HK-2 (cell line): ENCODE measurements at regions not wholly inside any gene's neighbourhood (a gene's known extent, or its start where the extent isn't known, plus 50 kb on each side); places are given as distances from the start of the nearest gene placed in this dataset.

Source experiments
- DNase-seq: peaks from one replicate; pipeline ENCODE4 v3.0.0-alpha.2; 2018; ENCODE audit not compliant: unreplicated experiment

- DNase-seq = no peak
These were observed 51.7 kb downstream of the SCN11A start for GRCh38 chr3:39000008-39000450.

- DNase-seq = no peak
These were observed 53.7 kb downstream of the SCN11A start for GRCh38 chr3:38998086-38998485.

- DNase-seq = no peak
These were observed 55.6 kb downstream of the SCN11A start for GRCh38 chr3:38996193-38996592.

GRCh38 chr3:38994251-38994650, 57.5 kb downstream of the SCN11A start:
- no peak for DNase-seq

- no peak for DNase-seq
These were observed 59.5 kb downstream of the SCN11A start for GRCh38 chr3:38992117-38992760.

- DNase-seq = no peak
These were observed 61.1 kb downstream of the SCN11A start for GRCh38 chr3:38990621-38991020.

- no peak for DNase-seq
These were observed 61.7 kb downstream of the SCN11A start for GRCh38 chr3:38989917-38990510.

GRCh38 chr3:38988955-38989354, 62.8 kb downstream of the SCN11A start:
- DNase-seq = no peak

GRCh38 chr3:38987456-38987855, 64.3 kb downstream of the SCN11A start:
- DNase-seq = no peak

- DNase-seq = no peak
These were observed 64.8 kb downstream of the SCN11A start for GRCh38 chr3:38986901-38987300.

GRCh38 chr3:38985981-38986380, 65.8 kb downstream of the SCN11A start:
- no peak for DNase-seq

GRCh38 chr3:38985581-38985980, 66.2 kb downstream of the SCN11A start:
- DNase-seq = no peak

- DNase-seq = no peak
These were observed 67.0 kb downstream of the SCN11A start for GRCh38 chr3:38984731-38985130.

- no peak for DNase-seq
These were observed 67.6 kb downstream of the SCN11A start for GRCh38 chr3:38984110-38984509.

GRCh38 chr3:38980938-38981337, 70.8 kb downstream of the SCN11A start:
- DNase-seq = no peak

- DNase-seq = no peak
These were observed 73.0 kb downstream of the SCN11A start for GRCh38 chr3:38978729-38979128.

GRCh38 chr3:38970851-38971638, 80.7 kb downstream of the SCN11A start:
- no peak for DNase-seq

GRCh38 chr3:38969317-38970235, 82.2 kb downstream of the SCN11A start:
- no peak for DNase-seq

GRCh38 chr3:38968891-38969290, 82.9 kb downstream of the SCN11A start:
- DNase-seq = no peak

- no peak for DNase-seq
These were observed 83.3 kb downstream of the SCN11A start for GRCh38 chr3:38968403-38968802.

- no peak for DNase-seq
These were observed 84.1 kb downstream of the SCN11A start for GRCh38 chr3:38967693-38967989.
